GM12878 (cell line): ENCODE measurements at regions not wholly inside any gene's neighbourhood (a gene's known extent, or its start where the extent isn't known, plus 50 kb on each side); places are given as distances from the start of the nearest gene placed in this dataset.

Experiments
- CREM ChIP-seq: IDR thresholded peaks from 2 replicates; pipeline ENCODE4 v1.6.1; 2014; ENCODE audit warnings: antibody characterized with exemption, low read depth
- POLR2A ChIP-seq: IDR thresholded peaks from 2 replicates; pipeline ENCODE4 v1.6.1; 2011; ENCODE audit warnings: low read depth, mild to moderate bottlenecking, low read length
- POLR2AphosphoS5 ChIP-seq: IDR thresholded peaks from 2 replicates; pipeline ENCODE4 v1.6.1; 2011; ENCODE audit warnings: mild to moderate bottlenecking, low read length, inconsistent platforms
- TF ChIP-seq, protein P1 (sequence below), 3 experiments: IDR thresholded peaks in 2 of 3; conservative IDR thresholded peaks in 1 of 3; 2 replicates each; pipeline ENCODE4 v1.5.1; 2011; ENCODE audit warnings: low read depth in 3 of 3, low read length in 3 of 3, mild to moderate bottlenecking in 3 of 3, control low read depth in 2 of 3, moderate library complexity in 2 of 3, inconsistent platforms in 1 of 3, mixed read lengths in 1 of 3; ENCODE audit not compliant: control insufficient read depth in 2 of 3, insufficient read depth in 1 of 3; ENCODE audit errors: extremely low read depth in 1 of 3

DNA sequence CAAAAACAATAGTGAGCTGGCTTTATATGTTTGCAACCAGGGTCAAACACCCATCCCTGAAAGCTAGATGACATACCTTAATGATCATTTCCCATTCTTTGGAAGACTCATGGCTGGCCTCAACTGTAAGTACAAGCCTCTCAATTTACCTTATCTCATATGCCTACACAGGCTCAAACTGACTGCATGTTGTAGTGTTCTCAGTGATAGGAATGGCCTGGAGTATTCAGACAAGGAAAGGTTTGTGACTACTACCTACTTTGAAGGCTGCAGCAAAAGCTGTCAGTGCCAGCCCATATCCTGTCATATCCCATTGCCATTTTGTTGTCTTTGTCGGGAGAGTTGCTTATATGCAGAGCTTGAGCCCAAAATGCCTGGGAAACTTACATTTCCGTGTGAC is 205.2 kb upstream of the MOCS1 start:
- TF ChIP-seq, protein P1, sequence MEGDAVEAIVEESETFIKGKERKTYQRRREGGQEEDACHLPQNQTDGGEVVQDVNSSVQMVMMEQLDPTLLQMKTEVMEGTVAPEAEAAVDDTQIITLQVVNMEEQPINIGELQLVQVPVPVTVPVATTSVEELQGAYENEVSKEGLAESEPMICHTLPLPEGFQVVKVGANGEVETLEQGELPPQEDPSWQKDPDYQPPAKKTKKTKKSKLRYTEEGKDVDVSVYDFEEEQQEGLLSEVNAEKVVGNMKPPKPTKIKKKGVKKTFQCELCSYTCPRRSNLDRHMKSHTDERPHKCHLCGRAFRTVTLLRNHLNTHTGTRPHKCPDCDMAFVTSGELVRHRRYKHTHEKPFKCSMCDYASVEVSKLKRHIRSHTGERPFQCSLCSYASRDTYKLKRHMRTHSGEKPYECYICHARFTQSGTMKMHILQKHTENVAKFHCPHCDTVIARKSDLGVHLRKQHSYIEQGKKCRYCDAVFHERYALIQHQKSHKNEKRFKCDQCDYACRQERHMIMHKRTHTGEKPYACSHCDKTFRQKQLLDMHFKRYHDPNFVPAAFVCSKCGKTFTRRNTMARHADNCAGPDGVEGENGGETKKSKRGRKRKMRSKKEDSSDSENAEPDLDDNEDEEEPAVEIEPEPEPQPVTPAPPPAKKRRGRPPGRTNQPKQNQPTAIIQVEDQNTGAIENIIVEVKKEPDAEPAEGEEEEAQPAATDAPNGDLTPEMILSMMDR (IDR thresholded peaks at IDR 0.05 in 2 of 3, conservative IDR thresholded peaks at IDR 0.05 in 1 of 3; ENCODE audit: control insufficient read depth in 2 of 3, extremely low read depth in 1 of 3, insufficient read depth in 1 of 3, low read depth in 3 of 3, low read length in 3 of 3) = no peak
- TF ChIP-seq POLR2A = no peak
- no peak for TF ChIP-seq POLR2AphosphoS5
- TF ChIP-seq CREM = no peak
